ENCODE measurements at regions not wholly inside any gene's neighbourhood (a gene's known extent, or its start where the extent isn't known, plus 50 kb on each side); places are given as distances from the start of the nearest gene placed in this dataset.

DNA sequence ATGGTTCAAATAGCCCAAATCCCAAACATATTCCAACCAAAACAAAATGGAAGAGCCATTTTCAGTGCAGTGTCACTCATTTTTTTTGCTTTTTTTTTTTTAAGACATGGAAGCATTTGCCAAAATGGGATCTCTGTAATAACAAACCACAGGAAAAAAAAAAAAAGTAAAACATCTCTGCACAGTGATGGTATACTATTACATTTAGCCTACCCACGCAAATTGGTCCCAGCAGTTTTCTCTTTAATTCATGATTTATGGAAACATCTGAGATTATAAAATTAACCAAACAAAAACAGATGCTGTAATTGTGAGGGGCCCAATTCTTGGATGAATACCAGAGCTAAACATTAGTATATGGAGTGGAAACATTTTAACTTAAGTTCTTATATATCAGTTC lies 566.6 kb downstream of the ZNF608 start (continued):
- TF ChIP-seq, protein P1, sequence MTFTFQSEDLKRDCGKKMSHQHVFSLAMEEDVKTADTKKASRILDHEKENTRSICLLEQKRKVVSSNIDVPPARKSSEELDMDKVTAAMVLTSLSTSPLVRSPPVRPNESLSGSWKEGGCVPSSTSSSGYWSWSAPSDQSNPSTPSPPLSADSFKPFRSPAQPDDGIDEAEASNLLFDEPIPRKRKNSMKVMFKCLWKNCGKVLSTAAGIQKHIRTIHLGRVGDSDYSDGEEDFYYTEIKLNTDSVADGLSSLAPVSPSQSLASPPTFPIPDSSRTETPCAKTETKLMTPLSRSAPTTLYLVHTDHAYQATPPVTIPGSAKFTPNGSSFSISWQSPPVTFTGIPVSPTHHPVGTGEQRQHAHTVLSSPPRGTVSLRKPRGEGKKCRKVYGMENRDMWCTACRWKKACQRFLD (tag by site-specific recombination; IDR thresholded peaks at IDR 0.05): no peak
- TF ChIP-seq, protein P2, sequence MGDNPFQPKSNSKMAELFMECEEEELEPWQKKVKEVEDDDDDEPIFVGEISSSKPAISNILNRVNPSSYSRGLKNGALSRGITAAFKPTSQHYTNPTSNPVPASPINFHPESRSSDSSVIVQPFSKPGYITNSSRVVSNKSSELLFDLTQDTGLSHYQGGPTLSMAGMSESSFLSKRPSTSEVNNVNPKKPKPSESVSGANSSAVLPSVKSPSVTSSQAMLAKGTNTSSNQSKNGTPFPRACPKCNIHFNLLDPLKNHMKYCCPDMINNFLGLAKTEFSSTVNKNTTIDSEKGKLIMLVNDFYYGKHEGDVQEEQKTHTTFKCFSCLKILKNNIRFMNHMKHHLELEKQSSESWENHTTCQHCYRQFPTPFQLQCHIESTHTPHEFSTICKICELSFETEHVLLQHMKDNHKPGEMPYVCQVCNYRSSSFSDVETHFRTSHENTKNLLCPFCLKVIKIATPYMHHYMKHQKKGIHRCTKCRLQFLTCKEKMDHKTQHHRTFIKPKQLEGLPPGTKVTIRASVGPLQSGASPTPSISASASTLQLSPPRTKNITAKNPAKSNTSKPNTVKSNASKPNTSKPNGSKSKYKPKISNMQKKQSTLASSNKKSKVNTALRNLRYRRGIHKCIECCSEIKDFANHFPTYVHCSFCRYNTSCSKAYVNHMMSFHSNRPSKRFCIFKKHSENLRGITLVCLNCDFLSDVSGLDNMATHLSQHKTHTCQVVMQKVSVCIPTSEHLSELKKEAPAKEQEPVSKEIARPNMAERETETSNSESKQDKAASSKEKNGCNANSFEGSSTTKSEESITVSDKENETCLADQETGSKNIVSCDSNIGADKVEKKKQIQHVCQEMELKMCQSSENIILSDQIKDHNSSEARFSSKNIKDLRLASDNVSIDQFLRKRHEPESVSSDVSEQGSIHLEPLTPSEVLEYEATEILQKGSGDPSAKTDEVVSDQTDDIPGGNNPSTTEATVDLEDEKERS (tag by site-specific recombination; IDR thresholded peaks at IDR 0.05): no peak
- TF ChIP-seq, protein P3, sequence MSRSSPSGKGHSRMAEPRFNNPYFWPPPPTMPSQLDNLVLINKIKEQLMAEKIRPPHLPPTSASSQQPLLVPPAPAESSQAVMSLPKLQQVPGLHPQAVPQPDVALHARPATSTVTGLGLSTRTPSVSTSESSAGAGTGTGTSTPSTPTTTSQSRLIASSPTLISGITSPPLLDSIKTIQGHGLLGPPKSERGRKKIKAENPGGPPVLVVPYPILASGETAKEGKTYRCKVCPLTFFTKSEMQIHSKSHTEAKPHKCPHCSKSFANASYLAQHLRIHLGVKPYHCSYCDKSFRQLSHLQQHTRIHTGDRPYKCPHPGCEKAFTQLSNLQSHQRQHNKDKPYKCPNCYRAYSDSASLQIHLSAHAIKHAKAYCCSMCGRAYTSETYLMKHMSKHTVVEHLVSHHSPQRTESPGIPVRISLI (tag by site-specific recombination; IDR thresholded peaks at IDR 0.05): no peak
- TF ChIP-seq, protein P4, sequence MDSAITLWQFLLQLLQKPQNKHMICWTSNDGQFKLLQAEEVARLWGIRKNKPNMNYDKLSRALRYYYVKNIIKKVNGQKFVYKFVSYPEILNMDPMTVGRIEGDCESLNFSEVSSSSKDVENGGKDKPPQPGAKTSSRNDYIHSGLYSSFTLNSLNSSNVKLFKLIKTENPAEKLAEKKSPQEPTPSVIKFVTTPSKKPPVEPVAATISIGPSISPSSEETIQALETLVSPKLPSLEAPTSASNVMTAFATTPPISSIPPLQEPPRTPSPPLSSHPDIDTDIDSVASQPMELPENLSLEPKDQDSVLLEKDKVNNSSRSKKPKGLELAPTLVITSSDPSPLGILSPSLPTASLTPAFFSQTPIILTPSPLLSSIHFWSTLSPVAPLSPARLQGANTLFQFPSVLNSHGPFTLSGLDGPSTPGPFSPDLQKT (IDR thresholded peaks at IDR 0.05; ENCODE audit: borderline replicate concordance, low read depth, low read length): no peak
- TF ChIP-seq, protein P5, sequence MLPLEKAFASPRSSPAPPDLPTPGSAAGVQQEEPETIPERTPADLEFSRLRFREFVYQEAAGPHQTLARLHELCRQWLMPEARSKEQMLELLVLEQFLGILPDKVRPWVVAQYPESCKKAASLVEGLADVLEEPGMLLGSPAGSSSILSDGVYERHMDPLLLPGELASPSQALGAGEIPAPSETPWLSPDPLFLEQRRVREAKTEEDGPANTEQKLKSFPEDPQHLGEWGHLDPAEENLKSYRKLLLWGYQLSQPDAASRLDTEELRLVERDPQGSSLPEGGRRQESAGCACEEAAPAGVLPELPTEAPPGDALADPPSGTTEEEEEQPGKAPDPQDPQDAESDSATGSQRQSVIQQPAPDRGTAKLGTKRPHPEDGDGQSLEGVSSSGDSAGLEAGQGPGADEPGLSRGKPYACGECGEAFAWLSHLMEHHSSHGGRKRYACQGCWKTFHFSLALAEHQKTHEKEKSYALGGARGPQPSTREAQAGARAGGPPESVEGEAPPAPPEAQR (tag by site-specific recombination; IDR thresholded peaks at IDR 0.05): no peak
- no peak for TF ChIP-seq ZNF114 (tag by site-specific recombination; IDR thresholded peaks at IDR 0.05)
- TF ChIP-seq ZNF473 (tag by site-specific recombination; IDR thresholded peaks at IDR 0.05): no peak
- no peak for TF ChIP-seq ZNF214 (tag by site-specific recombination; IDR thresholded peaks at IDR 0.05; ENCODE audit: borderline replicate concordance)
- 0 out of 2 replicates have a peak, but pooled peaks have one; percentile 60 for TF ChIP-seq BCL11B (tag by site-specific recombination; IDR thresholded peaks at IDR 0.05; ENCODE audit: low read depth)
- TF ChIP-seq ZNF624 (tag by site-specific recombination; IDR thresholded peaks at IDR 0.05): no peak
- TF ChIP-seq, protein P6, sequence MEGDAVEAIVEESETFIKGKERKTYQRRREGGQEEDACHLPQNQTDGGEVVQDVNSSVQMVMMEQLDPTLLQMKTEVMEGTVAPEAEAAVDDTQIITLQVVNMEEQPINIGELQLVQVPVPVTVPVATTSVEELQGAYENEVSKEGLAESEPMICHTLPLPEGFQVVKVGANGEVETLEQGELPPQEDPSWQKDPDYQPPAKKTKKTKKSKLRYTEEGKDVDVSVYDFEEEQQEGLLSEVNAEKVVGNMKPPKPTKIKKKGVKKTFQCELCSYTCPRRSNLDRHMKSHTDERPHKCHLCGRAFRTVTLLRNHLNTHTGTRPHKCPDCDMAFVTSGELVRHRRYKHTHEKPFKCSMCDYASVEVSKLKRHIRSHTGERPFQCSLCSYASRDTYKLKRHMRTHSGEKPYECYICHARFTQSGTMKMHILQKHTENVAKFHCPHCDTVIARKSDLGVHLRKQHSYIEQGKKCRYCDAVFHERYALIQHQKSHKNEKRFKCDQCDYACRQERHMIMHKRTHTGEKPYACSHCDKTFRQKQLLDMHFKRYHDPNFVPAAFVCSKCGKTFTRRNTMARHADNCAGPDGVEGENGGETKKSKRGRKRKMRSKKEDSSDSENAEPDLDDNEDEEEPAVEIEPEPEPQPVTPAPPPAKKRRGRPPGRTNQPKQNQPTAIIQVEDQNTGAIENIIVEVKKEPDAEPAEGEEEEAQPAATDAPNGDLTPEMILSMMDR (tag by site-specific recombination; IDR thresholded peaks at IDR 0.05): no peak
- TF ChIP-seq IKZF3 (tag by site-specific recombination; IDR thresholded peaks at IDR 0.05): 0 out of 2 replicates have a peak, but pooled peaks have one; percentile 18
- no peak for TF ChIP-seq ZNF510 (tag by site-specific recombination; IDR thresholded peaks at IDR 0.05; ENCODE audit: insufficient replicate concordance)
- no peak for TF ChIP-seq ZNF830 (tag by site-specific recombination; IDR thresholded peaks at IDR 0.05; ENCODE audit: low read depth)
- no peak for TF ChIP-seq ZNF654 (tag by site-specific recombination; IDR thresholded peaks at IDR 0.05; ENCODE audit: low read depth)
- TF ChIP-seq OSR2 (tag by site-specific recombination; IDR thresholded peaks at IDR 0.05): peak; percentile 55; the same call in 1 of the 2 replicates
- TF ChIP-seq ZNF274 (IDR thresholded peaks at IDR 0.05; ENCODE audit: low read length): no peak
- TF ChIP-seq ZNF274 (tag by site-specific recombination; IDR thresholded peaks at IDR 0.05; ENCODE audit: borderline replicate concordance): no peak
- TF ChIP-seq YY2 (tag by site-specific recombination; IDR thresholded peaks at IDR 0.05): peak; percentile 59; the same call in 1 of the 2 replicates
- TF ChIP-seq GLIS2 (tag by site-specific recombination; IDR thresholded peaks at IDR 0.05): no peak
- no peak for TF ChIP-seq ZNF16 (tag by site-specific recombination; IDR thresholded peaks at IDR 0.05; ENCODE audit: low read depth)
- TF ChIP-seq ZNF571 (tag by site-specific recombination; IDR thresholded peaks at IDR 0.05): no peak
- TF ChIP-seq MYNN (tag by site-specific recombination; IDR thresholded peaks at IDR 0.05; ENCODE audit: borderline replicate concordance): no peak
- no peak for TF ChIP-seq MZF1 (tag by site-specific recombination; IDR thresholded peaks at IDR 0.05; ENCODE audit: borderline replicate concordance)
- TF ChIP-seq SP3 (tag by site-specific recombination; IDR thresholded peaks at IDR 0.05): no peak
- TF ChIP-seq KLF7 (tag by site-specific recombination; IDR thresholded peaks at IDR 0.05; ENCODE audit: borderline replicate concordance): no peak
- peak; percentile 35; the same call in 1 of the 2 replicates for TF ChIP-seq WT1 (tag by site-specific recombination; IDR thresholded peaks at IDR 0.05)
- TF ChIP-seq ZFHX2 (tag by site-specific recombination; conservative IDR thresholded peaks at IDR 0.05): peak; percentile 50; the same call in 1 of the 2 replicates
- no peak for TF ChIP-seq ZNF211 (tag by site-specific recombination; IDR thresholded peaks at IDR 0.05; ENCODE audit: low read depth)
- TF ChIP-seq, protein P7, sequence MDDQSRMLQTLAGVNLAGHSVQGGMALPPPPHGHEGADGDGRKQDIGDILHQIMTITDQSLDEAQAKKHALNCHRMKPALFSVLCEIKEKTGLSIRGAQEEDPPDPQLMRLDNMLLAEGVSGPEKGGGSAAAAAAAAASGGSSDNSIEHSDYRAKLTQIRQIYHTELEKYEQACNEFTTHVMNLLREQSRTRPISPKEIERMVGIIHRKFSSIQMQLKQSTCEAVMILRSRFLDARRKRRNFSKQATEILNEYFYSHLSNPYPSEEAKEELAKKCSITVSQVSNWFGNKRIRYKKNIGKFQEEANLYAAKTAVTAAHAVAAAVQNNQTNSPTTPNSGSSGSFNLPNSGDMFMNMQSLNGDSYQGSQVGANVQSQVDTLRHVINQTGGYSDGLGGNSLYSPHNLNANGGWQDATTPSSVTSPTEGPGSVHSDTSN (CRISPR knock-in tag; IDR thresholded peaks at IDR 0.05): no peak

Measured in HEK293 (cell line).